ENCODE measurements at regions not wholly inside any gene's neighbourhood (a gene's known extent, or its start where the extent isn't known, plus 50 kb on each side); places are given as distances from the start of the nearest gene placed in this dataset.

- no peaks in the 10 kb centered on the region for H3K4me1 ChIP-seq
- H3K9me3 ChIP-seq, result no peaks in the 10 kb centered on the region
- ATAC-seq (no peak), DNase-seq (no peak), FAIRE-seq (no peak)
- no peaks in the 10 kb centered on the region for H3K36me3 ChIP-seq
- H3K4me3 ChIP-seq, result no peak overlapping the region
- H3K27ac ChIP-seq, result no peak overlapping the region
- no peak for TF ChIP-seq CTCF (IDR thresholded peaks at IDR 0.05)
- WGBS, 2 donors, result 63 to 66% methylated on average over 3 of the region's 3 CpGs
- no peaks in the 10 kb centered on the region for H3K27me3 ChIP-seq
- intact Hi-C loops (cut with DNase I), result no loop called here
These were observed 218.5 kb downstream of the RPS29 start for GRCh38 chr14:49367696-49368095.

- DNase-seq (no peak), ATAC-seq (no peak), FAIRE-seq (no peak)
- H3K27me3 ChIP-seq, result no peaks in the 10 kb centered on the region
- no peak overlapping the region for H3K4me3 ChIP-seq
- TF ChIP-seq CTCF (IDR thresholded peaks at IDR 0.05), result no peak
- no peak overlapping the region for H3K27ac ChIP-seq
- no peaks in the 10 kb centered on the region for H3K4me1 ChIP-seq
- no peaks in the 10 kb centered on the region for H3K9me3 ChIP-seq
- intact Hi-C loops (cut with DNase I), result no loop called here
- H3K36me3 ChIP-seq, result no peaks in the 10 kb centered on the region
- WGBS, 2 donors, result 12 to 22% methylated on average over 1 of the region's 1 CpG
These were observed 219.8 kb downstream of the RPS29 start for GRCh38 chr14:49366416-49366815.

GRCh38 chr14:49364752-49365117, 221.4 kb downstream of the RPS29 start:
- DNase-seq (no peak), FAIRE-seq (no peak), ATAC-seq (no peak)
- Histone ChIP-seq H3K27ac (no peak overlapping the region), H3K27me3 (no peaks in the 10 kb centered on the region), H3K9me3 (no peaks in the 10 kb centered on the region), H3K4me3 (no peak overlapping the region), H3K4me1 (no peaks in the 10 kb centered on the region), H3K36me3 (no peaks in the 10 kb centered on the region)
- TF ChIP-seq CTCF (IDR thresholded peaks at IDR 0.05), result no peak
- intact Hi-C loops (cut with DNase I), result no loop called here
- 26 to 39% methylated on average over 1 of the region's 1 CpG for WGBS, 2 donors

GRCh38 chr14:49363821-49364751, 222.1 kb downstream of the RPS29 start:
- ATAC-seq (no peak), DNase-seq (no peak), FAIRE-seq (no peak)
- H3K27me3 ChIP-seq, result no peaks in the 10 kb centered on the region
- no peak for TF ChIP-seq CTCF (IDR thresholded peaks at IDR 0.05)
- 3 to 7% methylated on average over 5 of the region's 5 CpGs for WGBS, 2 donors
- no peak overlapping the region for H3K27ac ChIP-seq
- no peak overlapping the region for H3K4me3 ChIP-seq
- H3K4me1 ChIP-seq, result no peaks in the 10 kb centered on the region
- no peaks in the 10 kb centered on the region for H3K9me3 ChIP-seq
- H3K36me3 ChIP-seq, result no peaks in the 10 kb centered on the region
- intact Hi-C loops (cut with DNase I), result no loop called here

- no peak for ATAC-seq
- no peak for DNase-seq
- intact Hi-C loops (cut with DNase I), result no loop called here
- 25 to 27% methylated on average over 1 of the region's 1 CpG for WGBS, 2 donors
- FAIRE-seq, result no peak
- Histone ChIP-seq H3K4me1 (no peaks in the 10 kb centered on the region), H3K36me3 (no peaks in the 10 kb centered on the region), H3K27ac (no peak overlapping the region), H3K27me3 (no peaks in the 10 kb centered on the region), H3K4me3 (no peak overlapping the region), H3K9me3 (no peaks in the 10 kb centered on the region)
- TF ChIP-seq CTCF (IDR thresholded peaks at IDR 0.05), result no peak
These were observed 223.3 kb downstream of the RPS29 start for GRCh38 chr14:49362916-49363315.

All from pancreas (tissue), 10 donors.